ENCODE measurements at regions not wholly inside any gene's neighbourhood (a gene's known extent, or its start where the extent isn't known, plus 50 kb on each side); places are given as distances from the start of the nearest gene placed in this dataset.
"Not testable (repeated sequence)": the region's sequence is repeated elsewhere in the genome, so short reads cannot be mapped to it uniquely, and the experiment has no call there.

DNA sequence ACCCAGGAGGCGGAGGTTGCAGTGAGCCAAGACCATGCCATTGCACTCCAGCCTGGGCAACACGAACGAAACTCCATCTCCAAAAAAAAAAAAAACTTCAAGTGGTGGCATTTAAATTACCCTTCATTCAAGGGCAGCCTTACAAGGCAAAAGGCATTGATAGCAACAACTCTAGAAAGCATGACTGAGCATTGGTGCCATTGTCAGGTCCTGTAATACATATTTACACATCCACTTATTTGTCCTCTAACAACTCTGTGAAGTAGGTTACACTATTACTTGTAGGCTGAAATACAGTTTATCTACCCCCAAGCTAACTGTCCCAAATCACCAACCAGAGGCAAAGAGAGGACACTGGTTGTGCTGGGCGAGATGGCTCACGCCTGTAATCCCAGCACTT lies 52.7 kb upstream of the LARP1 start:
- DNase-seq (ENCODE audit: low spot score) = no peak
- no peak for TF ChIP-seq CTCF (IDR thresholded peaks at IDR 0.05; ENCODE audit: extremely low read depth, insufficient read depth, missing control alignments)
- in situ Hi-C loops (cut with MboI; ENCODE audit: low pct_unique_long_range_greater_than_20kb, low sequenced_read_pairs, unreplicated experiment) = no loop called here

- in situ Hi-C loops (cut with MboI; ENCODE audit: low pct_unique_long_range_greater_than_20kb, low sequenced_read_pairs, unreplicated experiment); DNase-seq (ENCODE audit: low spot score): not testable (repeated sequence)
Observed at GRCh38 chr5:154701725-154702124, 53.5 kb upstream of the LARP1 start.

DNA sequence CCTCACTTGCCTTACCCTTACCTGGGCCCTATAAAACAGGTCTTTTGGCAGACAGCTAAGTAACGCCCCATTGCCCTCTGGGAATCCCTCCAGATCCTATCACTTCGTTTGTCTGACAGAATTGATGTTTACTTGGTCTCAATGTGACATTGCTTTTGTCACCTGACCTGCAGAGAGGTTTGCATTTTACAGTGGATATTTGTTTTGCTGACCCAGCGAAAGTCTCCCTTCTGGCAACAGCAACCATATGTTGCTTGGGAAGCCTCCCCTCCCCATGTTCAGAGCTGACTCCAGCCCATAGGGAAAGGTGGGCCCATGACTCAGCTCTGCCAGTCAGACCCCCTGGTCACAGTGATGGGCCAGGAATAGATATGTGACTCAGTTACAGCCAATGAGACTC lies 54.0 kb upstream of the LARP1 start:
- DNase-seq (ENCODE audit: low spot score) = no peak
- TF ChIP-seq CTCF (IDR thresholded peaks at IDR 0.05; ENCODE audit: extremely low read depth, insufficient read depth, missing control alignments) = no peak

GRCh38 chr5:154700289-154700928 lies 54.8 kb upstream of the LARP1 start:
- DNase-seq (ENCODE audit: low spot score); in situ Hi-C loops (cut with MboI; ENCODE audit: low pct_unique_long_range_greater_than_20kb, low sequenced_read_pairs, unreplicated experiment): not testable (repeated sequence)

More for the DNA sequence above, 54.0 kb upstream of the LARP1 start:
- in situ Hi-C loops (cut with MboI; ENCODE audit: low pct_unique_long_range_greater_than_20kb, low sequenced_read_pairs, unreplicated experiment) = no loop called here

DNA sequence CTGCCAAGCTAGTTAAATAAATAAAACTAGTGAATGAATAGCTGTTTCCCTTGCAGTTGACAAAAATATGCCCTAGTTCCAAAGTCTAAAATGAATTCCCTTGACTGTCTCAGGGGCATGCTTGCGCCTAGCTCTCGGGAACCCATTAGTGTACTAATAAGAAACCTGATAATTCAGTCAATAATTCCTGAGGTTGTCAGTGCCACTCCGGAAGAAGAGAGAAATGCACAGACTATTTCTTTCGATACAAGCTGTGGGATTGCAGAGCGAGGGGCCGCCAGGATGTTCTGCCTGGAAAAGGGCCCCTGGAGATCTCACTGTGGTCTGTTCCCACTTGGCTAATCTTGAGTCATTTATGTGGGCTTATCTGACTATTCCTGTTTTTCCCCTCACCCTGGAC lies 56.4 kb upstream of the LARP1 start:
- TF ChIP-seq CTCF (IDR thresholded peaks at IDR 0.05; ENCODE audit: extremely low read depth, insufficient read depth, missing control alignments) = no peak
- in situ Hi-C loops (cut with MboI; ENCODE audit: low pct_unique_long_range_greater_than_20kb, low sequenced_read_pairs, unreplicated experiment) = no loop called here
- DNase-seq (ENCODE audit: low spot score) = no peak

DNA sequence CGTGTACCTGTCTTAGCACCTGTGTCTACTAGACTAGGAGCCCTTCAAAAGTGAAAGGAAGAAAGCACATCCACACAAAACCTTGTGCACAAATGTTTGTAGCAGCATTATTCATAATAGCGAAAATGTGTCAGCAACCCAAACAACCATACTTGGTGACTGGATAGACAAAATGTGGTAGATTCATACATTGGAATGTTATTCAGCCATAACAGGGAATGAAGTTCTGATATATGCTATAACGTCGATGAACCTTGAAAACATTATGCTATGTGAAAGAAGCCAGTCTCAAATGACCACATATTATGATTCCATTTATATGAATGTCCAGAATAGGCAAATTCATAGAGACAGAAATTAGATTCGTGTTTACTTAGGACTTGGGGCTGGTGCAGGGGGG lies 57.8 kb upstream of the LARP1 start:
- no peak for TF ChIP-seq CTCF (IDR thresholded peaks at IDR 0.05; ENCODE audit: extremely low read depth, insufficient read depth, missing control alignments)
- in situ Hi-C loops (cut with MboI; ENCODE audit: low pct_unique_long_range_greater_than_20kb, low sequenced_read_pairs, unreplicated experiment) = no loop called here
- no peak for DNase-seq (ENCODE audit: low spot score)

DNA sequence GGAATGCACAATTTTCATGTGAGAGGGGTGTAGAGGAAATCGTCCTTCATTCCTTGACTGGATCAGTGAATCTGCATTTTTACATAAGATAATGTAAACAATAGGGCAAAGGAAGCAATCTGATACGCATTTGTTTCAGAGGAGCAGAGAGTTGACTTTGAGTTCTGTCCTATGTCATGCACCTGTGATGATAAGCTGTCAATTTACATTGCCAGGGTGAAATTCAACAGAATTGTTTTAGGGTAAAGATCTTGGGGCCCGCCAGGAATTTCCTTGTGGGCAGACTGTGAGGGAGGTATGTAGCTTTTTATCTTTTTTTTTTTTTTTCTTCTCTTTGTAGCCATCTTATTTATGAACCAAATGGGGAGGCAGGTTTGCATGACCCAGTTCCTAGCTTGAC lies 58.3 kb upstream of the LARP1 start:
- TF ChIP-seq CTCF (IDR thresholded peaks at IDR 0.05; ENCODE audit: extremely low read depth, insufficient read depth, missing control alignments) = no peak
- no peak for DNase-seq (ENCODE audit: low spot score)
- in situ Hi-C loops (cut with MboI; ENCODE audit: low pct_unique_long_range_greater_than_20kb, low sequenced_read_pairs, unreplicated experiment) = no loop called here

DNA sequence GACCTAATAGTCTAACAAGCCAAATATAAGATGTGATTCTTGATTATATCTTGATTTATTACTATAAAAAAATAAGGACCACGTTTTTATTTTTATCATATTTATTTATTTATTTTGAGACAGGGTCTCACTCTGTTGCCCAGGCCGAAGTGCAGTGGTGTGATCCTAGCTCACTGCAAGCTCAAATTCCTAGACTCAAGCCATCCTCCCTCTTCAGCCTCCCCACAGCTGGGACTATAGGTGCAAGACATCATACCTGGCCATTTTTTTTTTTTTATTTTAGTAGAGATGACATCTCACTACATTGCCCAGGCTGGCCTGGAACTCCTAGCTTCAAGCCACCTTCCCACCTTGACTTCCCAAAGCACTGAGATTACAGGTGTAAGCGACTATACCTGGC lies 61.0 kb upstream of the LARP1 start:
- in situ Hi-C loops (cut with MboI; ENCODE audit: low pct_unique_long_range_greater_than_20kb, low sequenced_read_pairs, unreplicated experiment) = no loop called here
- no peak for TF ChIP-seq CTCF (IDR thresholded peaks at IDR 0.05; ENCODE audit: extremely low read depth, insufficient read depth, missing control alignments)
- DNase-seq (ENCODE audit: low spot score) = no peak

All from GM13977 (cell line).